ENCODE measurements at regions not wholly inside any gene's neighbourhood (a gene's known extent, or its start where the extent isn't known, plus 50 kb on each side); places are given as distances from the start of the nearest gene placed in this dataset.

DNA sequence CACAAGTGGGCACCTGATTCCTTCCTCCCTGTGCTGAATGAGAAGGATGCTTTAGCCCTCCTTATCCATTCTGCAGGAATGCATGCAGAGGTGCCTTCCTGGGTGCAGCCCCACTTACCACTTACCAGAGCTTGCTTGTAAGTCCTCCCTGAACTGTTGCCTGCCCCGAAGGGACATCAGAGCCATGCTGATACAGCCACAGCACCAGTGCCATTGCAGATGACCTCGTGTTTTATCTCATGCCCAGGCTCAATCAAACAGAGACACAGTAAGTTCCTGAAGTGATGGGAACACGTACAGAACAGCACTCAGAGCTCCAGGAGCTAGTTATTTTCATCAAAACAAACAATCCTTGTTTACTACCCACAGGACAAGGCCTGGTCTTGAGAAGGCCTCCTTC is 81.9 kb downstream of the ATP1A1 start:
- peaks cover 12% of the 10 kb centered on the region; the same call in 1 of the 2 replicates for H3K27me3 ChIP-seq (ENCODE audit: insufficient read depth, low read length)
- H3K4me3 ChIP-seq (ENCODE audit: low read depth, low read length), result no peak overlapping the region
- no peak overlapping the region for H3K27ac ChIP-seq (ENCODE audit: low read depth, low read length)
- H3K79me2 ChIP-seq (ENCODE audit: control insufficient read depth, insufficient read depth, low read length, unreplicated experiment), result no peaks in the 10 kb centered on the region
- H2AFZ ChIP-seq (ENCODE audit: low read length, unreplicated experiment), result no peak overlapping the region
- no peaks in the 10 kb centered on the region for H3K36me3 ChIP-seq (ENCODE audit: insufficient read depth, low read length)
- H3K4me1 ChIP-seq (ENCODE audit: control insufficient read depth, insufficient read depth, low read length, unreplicated experiment), result no peaks in the 10 kb centered on the region

GRCh38 chr1:116455509-116455908 is 82.5 kb downstream of the ATP1A1 start:
- Histone ChIP-seq H3K79me2 (ENCODE audit: control insufficient read depth, insufficient read depth, low read length, unreplicated experiment) (no peaks in the 10 kb centered on the region), H3K4me1 (ENCODE audit: control insufficient read depth, insufficient read depth, low read length, unreplicated experiment) (no peaks in the 10 kb centered on the region), H3K36me3 (ENCODE audit: insufficient read depth, low read length) (no peaks in the 10 kb centered on the region), H3K27me3 (ENCODE audit: insufficient read depth, low read length) (peaks cover 17% of the 10 kb centered on the region), H3K4me3 (ENCODE audit: low read depth, low read length) (no peak overlapping the region), H3K27ac (ENCODE audit: low read depth, low read length) (no peak overlapping the region), H2AFZ (ENCODE audit: low read length, unreplicated experiment) (no peak overlapping the region)

DNA sequence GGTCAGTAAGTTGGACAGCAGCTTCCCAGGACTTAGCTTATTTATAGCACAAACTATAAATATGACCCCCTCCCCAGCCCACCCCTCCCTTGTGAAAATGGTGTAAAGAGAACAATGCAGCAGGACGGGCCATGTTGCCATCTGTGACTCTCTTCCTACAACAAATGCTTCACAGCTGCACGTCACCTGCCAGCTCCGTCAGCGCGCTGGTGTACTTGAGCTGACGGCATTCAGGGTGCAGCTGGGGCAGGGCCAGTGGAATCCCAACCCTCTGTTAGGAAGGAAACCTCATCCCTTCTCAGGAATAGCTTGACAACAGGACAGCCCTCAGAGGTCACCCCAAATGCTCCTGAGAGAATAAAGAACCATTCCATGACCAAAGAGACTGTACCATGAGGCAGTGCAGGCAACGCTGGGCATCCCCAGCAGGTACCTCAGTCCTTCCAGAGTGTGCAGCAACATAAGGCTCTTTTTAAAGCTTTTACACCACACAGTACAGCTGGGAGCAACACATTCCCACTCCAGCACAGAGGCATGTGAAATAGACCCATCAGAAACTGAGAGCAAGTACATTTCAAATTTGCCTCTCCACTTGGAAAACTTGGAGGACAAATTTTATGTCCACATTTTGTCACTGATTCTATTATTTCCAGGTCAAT is 85.0 kb downstream of the ATP1A1 start:
- H3K36me3 ChIP-seq (ENCODE audit: insufficient read depth, low read length), result no peaks in the 10 kb centered on the region
- H3K79me2 ChIP-seq (ENCODE audit: control insufficient read depth, insufficient read depth, low read length, unreplicated experiment), result no peaks in the 10 kb centered on the region
- no peak overlapping the region for H3K4me3 ChIP-seq (ENCODE audit: low read depth, low read length)
- H3K27ac ChIP-seq (ENCODE audit: low read depth, low read length), result no peak overlapping the region
- peaks cover 33% of the 10 kb centered on the region for H3K27me3 ChIP-seq (ENCODE audit: insufficient read depth, low read length)
- no peaks in the 10 kb centered on the region for H3K4me1 ChIP-seq (ENCODE audit: control insufficient read depth, insufficient read depth, low read length, unreplicated experiment)
- no peak overlapping the region for H2AFZ ChIP-seq (ENCODE audit: low read length, unreplicated experiment)

DNA sequence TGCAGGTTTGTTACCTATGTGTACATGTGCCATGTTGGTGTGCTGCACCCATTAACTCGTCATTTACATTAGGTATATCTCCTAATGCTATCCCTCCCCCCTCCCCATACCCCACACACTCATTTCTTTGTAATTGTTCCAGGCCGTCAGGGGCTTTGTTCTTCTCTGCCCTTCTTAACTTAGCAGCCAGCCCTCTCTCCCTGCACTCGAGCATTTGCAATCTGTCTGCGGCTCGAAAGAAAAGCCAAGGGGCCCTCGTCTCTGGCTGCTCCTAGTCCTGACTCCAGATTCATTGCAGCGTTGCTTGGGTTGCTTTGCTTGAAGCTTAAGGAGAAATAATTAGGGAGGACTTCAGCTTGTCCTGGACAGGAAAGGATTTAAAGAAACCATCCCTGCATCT is 85.7 kb downstream of the ATP1A1 start:
- H2AFZ ChIP-seq (ENCODE audit: low read length, unreplicated experiment), result no peak overlapping the region
- no peak overlapping the region for H3K4me3 ChIP-seq (ENCODE audit: low read depth, low read length)
- no peaks in the 10 kb centered on the region for H3K36me3 ChIP-seq (ENCODE audit: insufficient read depth, low read length)
- no peak overlapping the region for H3K27ac ChIP-seq (ENCODE audit: low read depth, low read length)
- peaks cover 39% of the 10 kb centered on the region for H3K27me3 ChIP-seq (ENCODE audit: insufficient read depth, low read length)
- no peaks in the 10 kb centered on the region for H3K4me1 ChIP-seq (ENCODE audit: control insufficient read depth, insufficient read depth, low read length, unreplicated experiment)
- H3K79me2 ChIP-seq (ENCODE audit: control insufficient read depth, insufficient read depth, low read length, unreplicated experiment), result no peaks in the 10 kb centered on the region

GRCh38 chr1:116460261-116460660 is 87.2 kb downstream of the ATP1A1 start:
- Histone ChIP-seq H3K27ac (ENCODE audit: low read depth, low read length) (no peak overlapping the region), H3K4me1 (ENCODE audit: control insufficient read depth, insufficient read depth, low read length, unreplicated experiment) (no peaks in the 10 kb centered on the region), H3K4me3 (ENCODE audit: low read depth, low read length) (no peak overlapping the region), H3K79me2 (ENCODE audit: control insufficient read depth, insufficient read depth, low read length, unreplicated experiment) (no peaks in the 10 kb centered on the region), H3K27me3 (ENCODE audit: insufficient read depth, low read length) (peaks cover 50% of the 10 kb centered on the region), H3K36me3 (ENCODE audit: insufficient read depth, low read length) (no peaks in the 10 kb centered on the region), H2AFZ (ENCODE audit: low read length, unreplicated experiment) (no peak overlapping the region)

GRCh38 chr1:116460783-116461376 is 87.8 kb downstream of the ATP1A1 start:
- H3K27ac ChIP-seq (ENCODE audit: low read depth, low read length), result no peak overlapping the region
- H3K36me3 ChIP-seq (ENCODE audit: insufficient read depth, low read length), result no peaks in the 10 kb centered on the region
- H2AFZ ChIP-seq (ENCODE audit: low read length, unreplicated experiment), result no peak overlapping the region
- H3K4me1 ChIP-seq (ENCODE audit: control insufficient read depth, insufficient read depth, low read length, unreplicated experiment), result no peaks in the 10 kb centered on the region
- H3K79me2 ChIP-seq (ENCODE audit: control insufficient read depth, insufficient read depth, low read length, unreplicated experiment), result no peaks in the 10 kb centered on the region
- peaks cover 56% of the 10 kb centered on the region for H3K27me3 ChIP-seq (ENCODE audit: insufficient read depth, low read length)
- H3K4me3 ChIP-seq (ENCODE audit: low read depth, low read length), result no peak overlapping the region

DNA sequence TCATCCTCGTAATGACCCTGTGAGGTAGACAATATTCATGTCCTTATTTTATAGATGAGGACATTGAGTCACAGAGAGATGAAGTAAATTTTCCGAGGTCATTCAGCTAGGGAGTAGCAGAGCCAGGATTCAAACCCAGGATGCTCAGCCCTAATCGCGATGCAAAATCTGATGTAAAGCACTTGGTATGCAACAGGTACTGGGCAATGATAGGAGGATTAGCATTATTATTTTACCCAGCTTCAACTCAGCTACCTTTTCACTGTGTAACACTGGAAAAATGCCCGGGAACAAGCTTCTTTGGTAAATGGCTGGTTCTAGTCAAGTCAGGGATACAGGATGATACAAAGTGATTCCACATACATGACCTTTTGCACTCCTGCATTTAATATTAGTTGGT is 88.7 kb downstream of the ATP1A1 start:
- H3K27me3 ChIP-seq (ENCODE audit: insufficient read depth, low read length), result peaks cover 65% of the 10 kb centered on the region
- H3K4me3 ChIP-seq (ENCODE audit: low read depth, low read length), result no peak overlapping the region
- no peak overlapping the region for H2AFZ ChIP-seq (ENCODE audit: low read length, unreplicated experiment)
- H3K36me3 ChIP-seq (ENCODE audit: insufficient read depth, low read length), result no peaks in the 10 kb centered on the region
- H3K27ac ChIP-seq (ENCODE audit: low read depth, low read length), result no peak overlapping the region
- no peaks in the 10 kb centered on the region for H3K79me2 ChIP-seq (ENCODE audit: control insufficient read depth, insufficient read depth, low read length, unreplicated experiment)
- H3K4me1 ChIP-seq (ENCODE audit: control insufficient read depth, insufficient read depth, low read length, unreplicated experiment), result no peaks in the 10 kb centered on the region

GRCh38 chr1:116462722-116463121 is 89.7 kb downstream of the ATP1A1 start:
- Histone ChIP-seq H3K27me3 (ENCODE audit: insufficient read depth, low read length) (peaks cover 75% of the 10 kb centered on the region), H3K27ac (ENCODE audit: low read depth, low read length) (no peak overlapping the region), H3K4me1 (ENCODE audit: control insufficient read depth, insufficient read depth, low read length, unreplicated experiment) (no peaks in the 10 kb centered on the region), H3K36me3 (ENCODE audit: insufficient read depth, low read length) (no peaks in the 10 kb centered on the region), H2AFZ (ENCODE audit: low read length, unreplicated experiment) (no peak overlapping the region), H3K4me3 (ENCODE audit: low read depth, low read length) (no peak overlapping the region), H3K79me2 (ENCODE audit: control insufficient read depth, insufficient read depth, low read length, unreplicated experiment) (no peaks in the 10 kb centered on the region)

- no peak overlapping the region for H3K4me3 ChIP-seq (ENCODE audit: low read depth, low read length)
Observed at GRCh38 chr1:116463730-116464129, 90.7 kb downstream of the ATP1A1 start.

More at GRCh38 chr1:116463730-116464129, 90.7 kb downstream of the ATP1A1 start:
- H3K27me3 ChIP-seq (ENCODE audit: insufficient read depth, low read length), result peaks cover 81% of the 10 kb centered on the region
- no peaks in the 10 kb centered on the region for H3K4me1 ChIP-seq (ENCODE audit: control insufficient read depth, insufficient read depth, low read length, unreplicated experiment)
- H3K36me3 ChIP-seq (ENCODE audit: insufficient read depth, low read length), result no peaks in the 10 kb centered on the region
- H3K79me2 ChIP-seq (ENCODE audit: control insufficient read depth, insufficient read depth, low read length, unreplicated experiment), result no peaks in the 10 kb centered on the region
- H3K27ac ChIP-seq (ENCODE audit: low read depth, low read length), result no peak overlapping the region
- H2AFZ ChIP-seq (ENCODE audit: low read length, unreplicated experiment), result no peak overlapping the region

All from ACC112 (cell line).